ENCODE measurements at regions not wholly inside any gene's neighbourhood (a gene's known extent, or its start where the extent isn't known, plus 50 kb on each side); places are given as distances from the start of the nearest gene placed in this dataset.

DNA sequence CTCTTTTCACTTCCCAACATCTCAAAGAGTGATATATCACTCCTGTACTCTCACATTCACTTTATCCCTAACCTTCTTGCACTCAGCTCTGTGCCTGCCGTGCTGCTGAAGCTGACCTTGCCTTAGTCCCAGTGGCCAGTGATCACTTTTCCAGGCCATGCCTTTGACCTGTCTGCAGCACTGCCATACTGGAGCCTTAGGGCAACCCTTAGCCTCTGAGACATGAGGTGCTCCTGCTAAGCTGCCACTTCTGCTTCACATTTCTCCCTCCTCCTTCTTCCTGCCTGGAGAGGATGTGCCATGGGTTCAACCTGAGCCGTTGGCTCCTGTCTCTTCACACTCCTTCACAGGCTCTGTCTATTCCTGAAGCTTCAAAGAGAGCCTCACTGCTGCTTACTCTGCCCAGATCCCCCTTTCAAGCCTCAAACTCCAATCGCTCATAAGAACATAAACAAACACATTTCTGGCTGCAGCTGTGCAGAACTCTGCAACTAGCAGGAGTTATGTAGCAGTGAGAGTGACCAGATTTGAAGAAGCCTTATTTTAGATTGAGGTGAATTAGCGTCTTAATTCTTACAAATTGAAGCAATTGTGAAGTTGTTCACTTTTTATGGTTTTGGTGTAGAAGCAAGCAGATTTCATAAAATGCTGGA lies 716.2 kb upstream of the FANCL start:
- no peak for DNase-seq (ENCODE audit: low read depth)

DNA sequence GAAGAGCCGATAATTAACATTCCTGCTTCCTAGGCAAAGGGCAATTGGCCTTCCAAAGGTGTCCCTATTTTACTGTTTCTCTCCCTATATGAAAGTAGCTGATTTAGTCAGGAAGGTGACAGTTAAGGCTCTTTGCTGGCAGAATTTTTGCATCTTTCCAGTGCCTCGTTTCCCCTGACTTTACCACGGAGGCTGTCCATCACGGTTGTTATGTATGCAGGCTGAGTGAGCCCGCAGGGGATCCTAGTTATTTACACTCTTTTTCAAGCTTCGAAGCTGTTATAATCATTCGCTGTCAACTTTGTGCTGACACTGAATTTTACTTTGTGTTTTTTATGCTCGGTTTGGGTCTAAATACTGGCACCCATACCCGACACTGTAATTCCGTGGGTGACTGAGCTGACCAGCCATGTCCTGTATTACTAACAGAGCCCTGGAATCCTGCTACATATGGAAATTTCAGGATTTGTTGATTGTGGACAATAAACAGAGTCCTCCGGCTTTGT lies 713.8 kb upstream of the FANCL start:
- no peak for DNase-seq (ENCODE audit: low read depth)

DNA sequence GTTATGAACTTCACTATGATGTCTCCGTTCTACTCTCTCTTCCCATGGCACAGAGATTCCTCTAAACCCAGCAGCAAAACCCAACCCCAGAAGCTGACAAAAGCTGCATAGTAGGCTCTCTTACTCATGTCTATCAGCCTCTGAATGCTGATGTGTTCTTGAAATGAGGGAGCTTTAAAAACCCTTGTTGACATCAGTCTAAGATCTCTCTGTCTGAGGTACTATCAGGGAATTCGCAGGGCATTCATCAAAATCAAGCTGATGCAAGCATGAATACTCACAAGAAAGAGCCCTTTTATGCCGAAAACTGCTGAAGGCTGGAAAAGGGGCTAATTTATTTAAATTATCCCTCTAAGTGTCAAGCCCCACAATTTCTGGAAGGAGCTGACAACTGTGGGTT lies 710.6 kb upstream of the FANCL start:
- no peak for DNase-seq (ENCODE audit: low read depth)

DNA sequence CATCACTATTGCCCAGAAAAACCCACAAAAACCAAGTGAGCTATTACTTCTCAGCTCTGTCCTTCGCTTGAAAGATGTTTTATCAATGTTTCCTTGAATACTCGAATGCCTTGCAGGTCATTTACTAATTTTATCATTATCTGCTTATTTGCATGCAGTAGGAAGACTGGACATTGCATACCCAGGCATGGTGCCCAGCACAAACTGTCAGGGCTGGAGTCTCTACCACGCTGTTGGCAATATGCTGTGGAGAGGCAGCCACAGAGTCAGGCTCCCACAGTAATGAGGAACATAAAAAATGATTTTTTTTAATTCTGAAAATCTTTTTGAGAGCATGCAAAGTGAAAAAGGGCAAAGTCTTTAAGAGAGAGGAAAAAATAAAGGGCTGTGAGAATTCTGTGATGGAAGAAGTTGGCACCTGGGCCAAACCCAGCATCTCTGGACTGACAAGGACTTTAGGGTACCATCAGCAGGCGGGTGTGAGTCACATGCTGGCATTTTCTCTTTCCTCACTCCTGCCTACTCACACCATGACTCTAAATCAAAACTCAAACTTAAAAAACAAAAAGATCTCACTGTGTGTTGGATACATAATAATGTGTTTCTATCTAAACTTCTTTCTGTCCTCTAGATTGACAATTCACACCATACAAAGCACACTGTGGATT lies 709.8 kb upstream of the FANCL start:
- no peak for DNase-seq (ENCODE audit: low read depth)

DNA sequence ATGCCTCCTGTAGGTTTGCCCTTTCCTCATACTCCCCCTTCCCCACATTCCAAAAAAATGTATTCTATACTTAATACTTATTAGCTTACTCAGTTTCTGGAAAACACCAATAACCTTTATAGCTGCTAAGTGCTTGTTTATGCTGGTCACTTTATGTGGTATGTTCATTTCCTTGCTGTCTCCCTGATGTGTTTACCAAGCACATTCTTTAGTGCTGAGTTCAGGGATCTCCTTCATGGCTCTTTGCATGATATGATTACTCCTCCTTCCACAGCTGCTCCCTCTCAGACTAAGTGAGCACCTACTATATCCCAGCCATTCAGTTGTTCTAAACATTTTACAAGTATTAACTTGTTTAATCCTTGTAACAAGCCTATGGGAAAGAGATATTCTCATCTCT lies 698.3 kb upstream of the FANCL start:
- no peak for DNase-seq (ENCODE audit: low read depth)

DNA sequence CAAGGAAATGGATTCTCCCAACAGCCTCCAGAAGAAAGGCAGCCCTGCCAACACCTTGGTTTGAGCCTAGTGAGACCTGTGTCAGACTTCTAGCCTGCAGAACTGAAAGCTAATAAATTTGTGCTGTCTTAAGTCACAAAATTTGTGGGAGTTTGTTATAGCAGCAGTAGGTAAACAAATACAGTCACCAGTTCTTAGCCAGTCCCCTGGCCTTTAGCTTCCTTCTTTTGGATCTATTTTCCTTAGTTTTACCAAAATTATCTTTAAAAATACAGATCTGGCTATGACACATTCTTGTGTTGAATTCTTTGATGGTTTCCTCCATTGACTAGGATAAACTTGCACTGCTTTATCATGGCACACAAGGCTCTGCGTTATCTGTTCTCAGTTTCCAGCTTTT lies 697.9 kb upstream of the FANCL start:
- DNase-seq (ENCODE audit: low read depth): no peak

DNA sequence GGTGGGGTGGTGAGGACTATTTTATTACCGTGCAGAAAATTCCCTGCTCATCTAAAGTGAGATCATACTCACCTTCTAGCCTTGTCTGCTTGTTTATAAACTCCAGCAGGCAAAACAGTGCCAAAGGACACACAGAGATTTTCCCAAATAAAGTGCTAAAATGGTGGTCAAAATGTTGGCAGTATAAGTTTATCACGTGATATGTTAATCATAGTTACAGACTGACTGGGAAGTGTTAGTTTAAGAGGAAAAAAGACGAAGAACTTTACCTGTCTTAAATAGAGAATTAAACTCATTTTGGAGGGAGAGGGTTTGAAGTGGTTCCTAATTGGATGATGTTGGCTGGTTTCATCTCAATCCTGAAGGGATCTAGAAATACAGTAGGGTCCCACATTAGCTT lies 691.7 kb upstream of the FANCL start:
- no peak for DNase-seq (ENCODE audit: low read depth)

DNA sequence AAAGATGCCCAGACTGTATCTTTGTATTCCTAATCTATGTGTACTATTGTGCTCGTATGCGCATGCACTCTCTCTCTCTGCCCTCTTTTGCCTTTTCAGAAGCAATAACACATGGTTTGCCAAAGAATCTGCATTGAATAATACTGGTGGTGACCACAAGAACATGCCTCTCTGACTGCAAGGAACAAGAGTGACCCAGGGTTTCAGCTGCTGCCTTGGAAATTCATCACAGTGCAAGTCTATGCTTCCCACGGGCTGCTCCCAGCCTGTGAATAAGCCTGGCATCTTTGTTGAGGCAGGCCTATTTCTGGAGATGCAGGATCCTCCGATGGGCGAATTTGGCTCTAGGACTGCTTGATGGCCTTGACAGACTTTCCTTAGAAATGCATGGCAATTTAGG lies 689.4 kb upstream of the FANCL start:
- no peak for DNase-seq (ENCODE audit: low read depth)

DNA sequence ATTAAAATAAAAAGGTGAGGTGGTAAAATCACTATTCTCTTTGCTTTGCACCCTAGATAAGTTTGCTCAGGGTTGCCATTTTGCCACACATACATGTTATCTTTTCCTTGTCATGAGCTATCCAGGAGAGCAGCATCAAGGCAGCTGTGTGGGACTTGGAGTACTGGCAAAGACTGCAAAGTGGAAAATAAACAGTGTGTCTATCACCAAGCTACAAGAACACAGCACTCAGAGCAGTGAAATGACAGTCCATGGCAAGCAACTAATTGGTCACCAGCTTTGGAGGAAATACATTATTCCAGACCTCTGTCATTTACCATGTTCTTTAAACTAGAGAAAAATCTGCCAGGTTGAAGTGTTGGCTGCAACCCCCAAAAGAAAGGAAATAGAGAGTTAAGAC lies 687.8 kb upstream of the FANCL start:
- no peak for DNase-seq (ENCODE audit: low read depth)

DNA sequence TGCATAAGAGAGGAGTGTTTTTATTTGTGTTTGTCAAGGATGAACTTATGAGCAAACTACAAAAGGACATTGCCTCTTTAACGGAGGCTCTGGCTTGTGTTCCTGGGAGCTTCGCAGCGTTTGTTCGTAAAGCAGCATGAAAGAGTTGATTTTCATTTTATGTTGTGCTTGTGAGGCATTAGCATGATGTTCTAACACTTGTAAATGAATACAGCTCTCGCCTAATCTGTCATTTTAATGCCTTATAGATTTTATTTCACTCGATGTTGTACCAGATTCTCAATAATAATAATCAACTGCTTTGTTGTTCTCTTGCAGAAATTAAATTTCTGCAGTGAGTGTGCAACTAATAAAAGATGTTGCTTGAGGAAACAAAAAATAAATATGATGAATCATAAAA lies 687.3 kb upstream of the FANCL start:
- no peak for DNase-seq (ENCODE audit: low read depth)

DNA sequence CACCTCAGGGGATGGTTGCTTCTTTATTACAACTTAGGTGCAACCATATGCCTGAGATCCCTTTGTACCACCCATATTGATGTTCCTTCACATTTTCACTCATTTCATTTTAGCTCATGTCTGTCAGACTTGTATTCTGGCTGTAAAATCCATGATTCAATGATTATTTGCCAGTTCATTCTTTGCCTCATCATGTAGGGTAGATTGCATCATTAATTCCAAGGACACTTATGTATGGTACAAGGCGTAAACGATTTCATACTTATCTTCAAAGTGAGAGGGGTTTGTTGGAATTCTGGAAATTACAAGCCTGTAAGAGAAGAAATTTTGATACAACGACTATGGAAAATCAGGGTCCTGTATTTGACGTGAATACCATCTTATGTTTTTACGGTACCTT lies 685.0 kb upstream of the FANCL start:
- DNase-seq (ENCODE audit: low read depth): no peak

DNA sequence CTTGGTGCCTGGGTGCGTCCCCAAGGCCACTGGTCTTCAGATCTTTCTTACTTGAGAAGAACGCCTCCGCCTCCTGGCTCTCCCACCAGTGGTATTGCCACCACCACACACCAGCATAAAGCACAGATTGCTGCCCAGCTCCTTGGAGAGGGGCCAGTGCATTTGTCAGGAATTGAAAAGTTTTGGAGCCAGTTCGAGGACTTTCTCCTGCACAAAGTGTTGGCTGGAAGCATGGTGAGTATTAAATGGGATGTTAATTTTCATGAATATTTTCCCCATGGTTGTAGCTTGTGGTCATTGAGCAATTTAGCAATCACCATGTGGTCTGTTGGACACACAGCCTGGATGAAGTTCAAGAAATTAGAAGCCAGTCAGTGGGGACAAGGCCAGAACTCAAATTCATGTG lies 684.6 kb upstream of the FANCL start:
- DNase-seq (ENCODE audit: low read depth): peak; percentile 41

DNA sequence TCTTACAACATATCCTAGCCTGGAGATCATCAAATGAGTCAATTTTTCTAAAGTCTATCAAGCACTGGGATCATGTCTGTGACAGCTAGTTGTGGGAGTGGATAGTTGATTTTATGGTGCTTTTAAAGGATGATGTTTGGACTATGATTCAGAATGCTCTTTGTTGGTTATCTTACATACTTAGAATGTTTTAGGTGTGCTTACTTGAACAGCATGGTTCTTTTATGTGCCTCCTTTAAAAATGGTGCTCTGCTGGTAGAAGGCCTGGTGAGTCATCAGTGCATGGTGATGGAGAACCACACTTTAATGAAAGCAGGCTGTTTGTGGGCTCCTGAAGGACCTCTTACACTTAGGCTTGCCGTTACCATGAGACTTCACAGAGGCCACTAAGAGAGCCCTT lies 682.7 kb upstream of the FANCL start:
- DNase-seq (ENCODE audit: low read depth): peak; percentile 16

DNA sequence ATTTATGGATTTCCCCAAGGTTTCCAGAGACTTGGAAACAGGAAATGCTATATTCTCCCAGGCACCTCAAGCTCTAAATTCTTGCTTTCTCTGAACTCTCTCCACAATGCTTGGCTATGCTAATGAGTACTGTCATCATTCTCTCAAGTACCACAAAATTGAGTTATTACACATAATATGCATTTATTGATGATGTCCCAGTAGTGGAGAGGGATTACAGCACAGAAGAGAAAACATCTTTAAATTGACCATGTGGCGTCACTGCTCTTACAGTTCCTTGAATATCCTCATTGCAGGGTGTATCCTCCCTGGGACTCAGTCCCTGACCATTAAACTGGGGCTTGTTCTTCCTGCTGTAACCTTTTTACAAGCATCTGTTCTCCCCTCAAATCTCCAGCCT lies 681.1 kb upstream of the FANCL start:
- DNase-seq (ENCODE audit: low read depth): no peak

DNA sequence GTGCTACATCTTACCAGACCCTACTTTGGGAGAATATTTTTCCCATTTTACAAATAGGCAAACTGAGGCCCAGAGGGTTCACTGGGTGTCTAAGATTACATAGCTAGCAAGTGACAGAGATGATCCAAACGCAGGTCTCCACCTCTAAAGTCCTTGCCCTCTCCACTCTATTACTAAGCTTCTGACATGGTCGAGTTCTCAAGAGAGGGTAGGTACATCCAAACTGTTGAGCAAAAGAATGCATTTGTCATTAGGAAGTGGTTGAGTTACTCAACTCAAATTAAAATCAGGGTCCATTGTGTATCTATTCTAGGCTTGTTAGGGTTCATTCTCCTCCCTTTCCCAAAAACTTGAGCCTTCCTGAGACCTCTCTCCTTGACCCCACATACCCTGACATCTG lies 680.6 kb upstream of the FANCL start:
- no peak for DNase-seq (ENCODE audit: low read depth)

DNA sequence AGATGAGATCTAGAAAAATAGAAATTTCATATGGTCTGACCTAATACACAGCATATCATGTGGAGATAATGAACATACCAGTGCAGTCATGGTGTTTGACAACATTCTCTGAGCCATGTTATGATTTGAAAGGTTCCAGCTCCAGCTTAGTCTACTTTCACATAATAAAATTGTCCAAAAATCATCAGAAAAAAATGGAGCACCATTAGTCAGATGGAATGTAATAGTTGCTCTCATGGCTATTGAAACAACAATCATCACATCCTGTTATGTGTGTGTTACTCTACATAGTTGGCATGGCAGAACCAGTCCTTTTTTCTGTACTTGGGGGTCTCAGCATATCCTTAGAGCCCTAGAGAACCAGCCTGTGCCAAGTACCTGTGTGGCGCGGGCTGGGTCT lies 678.9 kb upstream of the FANCL start:
- DNase-seq (ENCODE audit: low read depth): no peak

DNA sequence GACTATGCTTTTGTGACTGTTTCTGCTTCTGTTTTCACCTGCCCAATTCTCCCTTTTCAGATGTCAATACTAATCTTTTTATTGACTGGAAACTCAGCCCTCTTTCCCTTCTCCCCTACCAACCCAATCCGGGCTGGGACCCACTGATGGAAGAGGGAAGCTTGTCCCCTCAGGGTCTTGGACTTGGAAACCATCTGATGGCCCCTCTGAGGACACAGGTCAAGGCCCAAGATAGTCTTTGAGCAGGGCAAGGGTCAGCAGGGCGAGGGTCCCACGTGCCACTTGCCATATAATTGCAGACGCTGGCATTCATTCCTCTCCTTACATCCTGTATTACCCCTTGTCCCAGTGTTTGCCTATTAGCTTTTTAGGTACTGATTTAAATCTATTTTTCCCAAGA lies 678.2 kb upstream of the FANCL start:
- no peak for DNase-seq (ENCODE audit: low read depth)

DNA sequence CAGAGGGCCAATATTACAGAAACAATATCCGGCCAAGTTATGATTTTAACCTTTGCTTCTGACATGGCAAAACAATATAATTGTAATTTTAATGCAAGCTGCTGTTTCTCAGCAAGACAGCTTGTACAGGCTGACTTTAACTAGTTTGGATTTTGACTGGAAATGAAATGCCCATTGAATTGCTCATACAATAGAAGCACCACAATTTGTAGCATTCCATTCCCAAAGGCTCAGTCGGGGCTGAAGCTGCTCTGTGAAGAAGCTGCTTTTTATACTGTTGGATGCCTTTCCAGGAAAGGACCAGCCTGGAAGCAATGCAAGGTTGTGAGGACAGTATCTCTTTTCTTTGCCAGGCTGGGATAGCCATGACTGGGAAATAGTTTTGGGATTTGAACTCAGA lies 677.0 kb upstream of the FANCL start:
- DNase-seq (ENCODE audit: low read depth): no peak

DNA sequence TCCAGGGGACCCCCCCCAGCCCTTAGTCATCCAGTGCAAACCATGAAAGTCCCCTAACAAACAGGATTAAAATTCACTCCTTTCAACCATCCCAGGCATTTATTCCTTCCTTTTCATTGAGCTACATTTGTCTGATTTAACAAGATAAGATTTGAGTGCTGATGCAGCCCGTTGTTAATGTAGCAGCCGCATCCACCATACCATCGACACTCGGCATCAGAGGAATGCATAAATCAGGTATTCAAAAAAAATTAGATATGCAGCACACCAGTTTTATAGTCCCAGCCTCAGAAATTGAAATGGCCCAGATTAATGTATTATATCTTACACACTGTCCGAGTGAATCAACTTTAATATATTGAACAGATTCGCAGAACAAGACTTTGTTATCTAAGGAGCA lies 676.5 kb upstream of the FANCL start:
- no peak for DNase-seq (ENCODE audit: low read depth)

DNA sequence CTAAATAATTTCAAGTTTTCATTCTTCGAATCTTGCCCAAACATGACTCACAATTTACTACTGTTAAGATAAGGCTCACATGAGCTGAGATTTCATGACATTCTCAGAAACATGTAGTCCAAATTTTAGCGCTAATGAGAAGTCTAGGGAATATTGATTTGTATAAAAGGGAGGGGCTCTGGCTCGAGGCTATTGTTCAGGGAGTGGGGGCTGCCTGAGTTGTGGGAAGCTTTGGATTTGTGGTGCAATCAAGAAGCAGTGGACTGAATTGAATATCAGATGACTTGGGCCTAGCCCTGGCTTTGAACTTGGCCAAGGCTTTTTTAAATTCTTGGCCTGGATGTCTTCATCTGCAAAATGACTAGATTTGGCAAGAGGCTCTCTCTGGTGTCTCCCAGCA lies 674.9 kb upstream of the FANCL start:
- no peak for DNase-seq (ENCODE audit: low read depth)

DNA sequence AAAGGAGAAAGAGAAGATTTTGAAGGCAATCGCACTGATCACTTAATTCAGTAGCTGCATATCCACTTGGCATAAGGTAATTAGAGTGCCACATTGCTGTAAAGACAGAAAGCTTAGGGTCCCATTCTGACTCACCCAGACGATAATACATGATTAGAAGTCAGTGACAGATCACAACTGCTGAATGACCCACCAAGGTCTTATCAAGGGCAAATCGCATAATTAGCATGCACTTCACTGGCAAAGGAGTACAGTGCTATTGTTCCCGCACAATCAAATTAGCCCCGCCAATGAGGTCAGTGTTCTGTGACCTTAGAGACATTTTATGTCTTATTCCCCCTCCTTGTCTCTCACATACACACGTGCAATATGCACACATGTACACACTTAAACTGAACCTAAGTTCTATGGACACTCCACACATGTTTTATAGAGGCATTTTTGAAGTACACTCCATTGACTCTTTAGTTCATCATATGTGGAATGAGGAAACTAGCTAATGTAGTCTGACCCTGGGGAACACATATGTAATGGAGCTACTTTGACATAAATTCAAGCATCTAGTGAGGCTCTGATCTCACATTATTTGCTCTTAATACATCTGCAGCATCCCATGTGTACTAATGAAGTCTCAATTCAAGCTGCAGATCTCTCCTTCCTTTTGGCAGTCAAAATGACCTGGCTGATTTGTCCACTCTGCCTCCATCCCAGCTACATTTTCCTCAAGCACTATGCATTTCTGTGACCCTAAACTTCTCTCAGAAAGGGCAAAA lies 673.8 kb upstream of the FANCL start:
- DNase-seq (ENCODE audit: low read depth): no peak

DNA sequence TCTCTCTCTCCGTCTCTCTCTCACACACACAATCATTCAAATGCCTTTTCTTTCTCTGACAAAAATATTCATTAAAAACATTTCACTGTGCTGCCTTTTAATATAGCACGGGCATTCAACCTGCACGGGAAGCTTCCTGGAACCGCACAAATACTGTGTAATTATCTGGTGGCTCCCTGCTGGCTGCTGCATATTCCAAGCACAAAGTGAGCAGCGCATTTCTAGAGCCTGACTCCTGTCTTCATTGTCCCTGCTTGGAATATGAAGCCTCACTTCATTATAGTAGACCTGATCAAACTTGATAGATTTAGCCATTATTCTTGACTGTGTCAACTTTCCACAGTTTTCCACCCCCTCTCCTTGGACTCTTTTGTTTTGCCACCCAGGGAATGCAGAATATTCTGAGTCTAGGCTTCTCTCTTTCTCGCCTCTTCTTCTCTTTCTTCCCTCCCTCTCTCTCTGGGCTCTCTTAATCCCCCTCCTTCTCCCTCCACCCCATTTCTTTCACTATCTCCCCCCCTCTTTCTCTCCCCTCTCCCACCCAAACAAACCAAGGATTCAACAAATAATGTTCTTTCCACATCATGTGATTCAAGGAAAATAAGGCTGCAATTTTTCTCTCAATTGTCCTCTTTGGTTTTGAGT lies 672.1 kb upstream of the FANCL start:
- no peak for DNase-seq (ENCODE audit: low read depth)

DNA sequence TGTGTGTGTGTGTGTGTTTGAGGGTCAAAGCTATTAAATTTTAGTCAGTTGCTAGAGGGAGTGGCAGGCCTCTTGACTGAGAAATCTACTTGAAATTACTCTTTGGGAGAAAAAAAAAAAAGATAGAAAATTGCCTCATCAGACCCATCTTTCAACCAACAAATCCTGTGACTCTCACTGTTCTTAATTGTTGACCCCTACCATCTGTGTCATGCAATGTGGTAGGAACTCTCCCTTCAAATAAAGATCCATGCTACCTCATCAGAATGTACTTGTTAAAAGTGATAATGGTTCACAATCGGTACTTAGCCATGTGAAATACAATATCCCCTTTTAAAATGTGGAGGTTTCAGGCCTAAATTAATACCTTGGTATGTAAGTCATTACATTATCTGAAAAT lies 670.8 kb upstream of the FANCL start:
- no peak for DNase-seq (ENCODE audit: low read depth)
